CD4-positive, alpha-beta T cell (primary cell): ENCODE measurements at regions not wholly inside any gene's neighbourhood (a gene's known extent, or its start where the extent isn't known, plus 50 kb on each side); places are given as distances from the start of the nearest gene placed in this dataset.

Experiments
- ATAC-seq: fragments of 200-7000 bp; cut with Tn5 transposase; one replicate; pipeline ENCODE4 v1.10.0; 2022; ENCODE audit warnings: mild to moderate bottlenecking; ENCODE audit not compliant: poor library complexity
- CTCF ChIA-PET: fragments of 350-600 bp; sonication (Branson Sonifier 250); formaldehyde crosslinking; loops from one replicate; lab custom pipeline; 2021; ENCODE audit warnings: antibody characterized with exemption, inconsistent platforms; lab: Charles Lee
- POLR2A ChIA-PET: fragments of 350-600 bp; sonication (Branson Sonifier 250); formaldehyde crosslinking; loops from one replicate; lab custom pipeline; 2021; ENCODE audit warnings: antibody characterized with exemption, inconsistent platforms; lab: Charles Lee
- DNase-seq, 14 experiments: peaks; one replicate each; pipeline ENCODE4 v3.0.0-alpha.2; 2013 to 2020; ENCODE audit warnings: mixed read lengths in 2 of 14
- H3K27ac ChIP-seq, 2 donors: one replicate each; pipeline versions ENCODE4 v1.5.1 to v1.7.0; 2013; ENCODE audit warnings: low read length in 2 of 2, low read depth in 1 of 2, mild to moderate bottlenecking in 1 of 2
- H3K27me3 ChIP-seq, 2 experiments: 1 replicate in 1 of 2; 2 replicates in 1 of 2; pipeline versions ENCODE4 v1.6.1 to v1.7.0; 2013; ENCODE audit warnings: low read length in 2 of 2, control low read depth in 1 of 2, mild to moderate bottlenecking in 1 of 2, moderate library complexity in 1 of 2; ENCODE audit not compliant: insufficient read depth in 2 of 2, control insufficient read depth in 1 of 2
- H3K36me3 ChIP-seq: one replicate; pipeline ENCODE4 v1.6.1; 2013; ENCODE audit warnings: low read length, control low read depth; ENCODE audit not compliant: insufficient read depth
- H3K4me1 ChIP-seq: one replicate; pipeline ENCODE4 v1.6.1; 2013; ENCODE audit warnings: low read length, control low read depth; ENCODE audit not compliant: insufficient read depth
- H3K4me3 ChIP-seq: one replicate; pipeline ENCODE4 v1.5.1; 2013; ENCODE audit warnings: mild to moderate bottlenecking, low read length, moderate library complexity
- H3K9me3 ChIP-seq, 2 experiments: 1 replicate in 1 of 2; 2 replicates in 1 of 2; pipeline versions ENCODE4 v1.6.1 to v1.7.0; 2013; ENCODE audit warnings: low read length in 2 of 2, mild to moderate bottlenecking in 2 of 2, control low read depth in 1 of 2, moderate library complexity in 1 of 2; ENCODE audit not compliant: control insufficient read depth in 1 of 2, insufficient read depth in 1 of 2
- H3K27ac Mint-ChIP-seq: one replicate; pipeline ENCODE4 v1.8.0; 2020; ENCODE audit warnings: mixed read lengths
- H3K27me3 Mint-ChIP-seq: one replicate; pipeline ENCODE4 v1.8.0; 2021; ENCODE audit warnings: mixed read lengths
- H3K36me3 Mint-ChIP-seq: one replicate; pipeline ENCODE4 v1.8.0; 2021; ENCODE audit warnings: low read depth, mixed read lengths
- H3K4me1 Mint-ChIP-seq: one replicate; pipeline ENCODE4 v1.8.0; 2021; ENCODE audit warnings: low read depth, mixed read lengths
- H3K4me3 Mint-ChIP-seq: one replicate; pipeline ENCODE4 v1.8.0; 2020; ENCODE audit warnings: mild to moderate bottlenecking, mixed read lengths
- H3K9me3 Mint-ChIP-seq: one replicate; pipeline ENCODE4 v1.8.0; 2020; ENCODE audit warnings: mixed read lengths
- CTCF ChIP-seq: fragments of 200-600 bp; IDR thresholded peaks from one replicate; pipeline ENCODE4 v1.8.0; 2022; ENCODE audit warnings: antibody characterized with exemption, mild to moderate bottlenecking
- intact Hi-C, 2 experiments: fragments of 100-400 bp; cut with DNase I in 1 of 2; cut with micrococcal nuclease in 1 of 2; formaldehyde crosslinking; loops; one replicate each; pipeline versions ENCODE4 v1.15.1 to v1.9.0; 2023 to 2025; cut with DNase I, micrococcal nuclease

GRCh38 chr13:112639521-112639920 lies 50.3 kb upstream of the ATP11A start:
- intact Hi-C loops, result no loop called here
- Mint-ChIP-seq H3K27me3 (peaks cover 10% of the 10 kb centered on the region), H3K9me3 (no peaks in the 10 kb centered on the region), H3K4me3 (no peak overlapping the region), H3K36me3 (no peaks in the 10 kb centered on the region), H3K27ac (no peak overlapping the region), H3K4me1 (peaks cover 7% of the 10 kb centered on the region)
- CTCF ChIA-PET, result no interaction called here
- peaks cover 3 to 4% of the 10 kb centered on the region in 2 experiments for H3K27me3 ChIP-seq
- H3K36me3 ChIP-seq, result no peaks in the 10 kb centered on the region
- ATAC-seq (no peak), DNase-seq (no peak)
- H3K4me3 ChIP-seq, result no peak overlapping the region
- POLR2A ChIA-PET, result interaction anchor here (1.2 kb wide), 1 partner anchor 50 kb away, joined by 3 read pairs; the partner anchor contains the start of gene ATP11A
- no peaks in the 10 kb centered on the region for H3K9me3 ChIP-seq
- no peak overlapping the region for H3K27ac ChIP-seq
- TF ChIP-seq CTCF, result no peak
- H3K4me1 ChIP-seq, result peaks cover 22% of the 10 kb centered on the region

GRCh38 chr13:112638919-112639318 lies 50.9 kb upstream of the ATP11A start:
- ChIA-PET CTCF (no interaction called here), POLR2A (interaction anchor here (1.2 kb wide), 1 partner anchor 51 kb away, joined by 3 read pairs; the partner anchor contains the start of gene ATP11A)
- ATAC-seq (no peak), DNase-seq (no peak)
- Mint-ChIP-seq H3K27ac (no peak overlapping the region), H3K36me3 (no peaks in the 10 kb centered on the region), H3K4me3 (no peak overlapping the region), H3K9me3 (no peaks in the 10 kb centered on the region), H3K27me3 (peaks cover 10% of the 10 kb centered on the region), H3K4me1 (peaks cover 7% of the 10 kb centered on the region)
- peaks cover 3 to 4% of the 10 kb centered on the region in 2 experiments for H3K27me3 ChIP-seq
- peaks cover 22% of the 10 kb centered on the region for H3K4me1 ChIP-seq
- no peak for TF ChIP-seq CTCF
- no peaks in the 10 kb centered on the region for H3K9me3 ChIP-seq
- intact Hi-C loops, result no loop called here
- no peaks in the 10 kb centered on the region for H3K36me3 ChIP-seq
- no peak overlapping the region for H3K4me3 ChIP-seq
- no peak overlapping the region for H3K27ac ChIP-seq

- Mint-ChIP-seq H3K27me3 (peaks cover 10% of the 10 kb centered on the region), H3K4me3 (no peak overlapping the region), H3K9me3 (no peaks in the 10 kb centered on the region), H3K36me3 (no peaks in the 10 kb centered on the region), H3K4me1 (peaks cover 7% of the 10 kb centered on the region), H3K27ac (no peak overlapping the region)
- no peaks in the 10 kb centered on the region for H3K36me3 ChIP-seq
- POLR2A ChIA-PET, result interaction anchor here (1.2 kb wide), 1 partner anchor 51 kb away, joined by 3 read pairs; the partner anchor contains the start of gene ATP11A
- H3K9me3 ChIP-seq, result no peaks in the 10 kb centered on the region
- ATAC-seq (no peak), DNase-seq (peak in 2 of 14 experiments; percentile 3 to 5)
- TF ChIP-seq CTCF, result no peak
- intact Hi-C loops, result no loop called here
- H3K4me3 ChIP-seq, result no peak overlapping the region
- CTCF ChIA-PET, result no interaction called here
- no peak overlapping the region for H3K27ac ChIP-seq
- peaks cover 3 to 4% of the 10 kb centered on the region in 2 experiments for H3K27me3 ChIP-seq
- peaks cover 22% of the 10 kb centered on the region for H3K4me1 ChIP-seq
These were observed 50.3 kb upstream of the TUBGCP3 start for GRCh38 chr13:112638157-112638750.
